ENCODE measurements at regions not wholly inside any gene's neighbourhood (a gene's known extent, or its start where the extent isn't known, plus 50 kb on each side); places are given as distances from the start of the nearest gene placed in this dataset.

- no peaks in the 10 kb centered on the region for H3K27me3 ChIP-seq
- no peak for TF ChIP-seq POLR2A (IDR thresholded peaks at IDR 0.05)
- no peak for TF ChIP-seq CTCF (IDR thresholded peaks at IDR 0.05)
- no peak for TF ChIP-seq POLR2AphosphoS5 (IDR thresholded peaks at IDR 0.05)
- TF ChIP-seq EP300 (IDR thresholded peaks at IDR 0.05) = no peak
- no peak overlapping the region for H3K4me3 ChIP-seq
- H3K9me3 ChIP-seq = peaks cover 0 to 10% (median 0%) of the 10 kb centered on the region in 3 donors
- WGBS, 2 donors (ENCODE audit: low coverage in 1 of 2) = 60 to 78% methylated on average over 2 of the region's 2 CpGs
- H3K36me3 ChIP-seq = no peaks in the 10 kb centered on the region
- H3K4me1 ChIP-seq = no peaks in the 10 kb centered on the region
- H3K27ac ChIP-seq = no peak overlapping the region
- ATAC-seq = no peak
Observed at GRCh38 chr5:15267966-15268365, 232.0 kb upstream of the FBXL7 start.

GRCh38 chr5:15266841-15267240 lies 233.1 kb upstream of the FBXL7 start:
- Histone ChIP-seq H3K4me3 (no peak overlapping the region), H3K9me3 (peaks cover 0 to 10% (median 0%) of the 10 kb centered on the region in 3 donors), H3K27ac (no peak overlapping the region), H3K27me3 (no peaks in the 10 kb centered on the region), H3K4me1 (peaks cover 0 to 4% (median 0%) of the 10 kb centered on the region in 3 donors), H3K36me3 (no peaks in the 10 kb centered on the region)
- WGBS, 2 donors (ENCODE audit: low coverage in 1 of 2) = 80% methylated on average over 1 of the region's 1 CpG; no CpG with 5 or more reads in 1 of the 2 donors
- no peak for TF ChIP-seq EP300 (IDR thresholded peaks at IDR 0.05)
- no peak for TF ChIP-seq CTCF (IDR thresholded peaks at IDR 0.05)
- ATAC-seq = no peak

DNA sequence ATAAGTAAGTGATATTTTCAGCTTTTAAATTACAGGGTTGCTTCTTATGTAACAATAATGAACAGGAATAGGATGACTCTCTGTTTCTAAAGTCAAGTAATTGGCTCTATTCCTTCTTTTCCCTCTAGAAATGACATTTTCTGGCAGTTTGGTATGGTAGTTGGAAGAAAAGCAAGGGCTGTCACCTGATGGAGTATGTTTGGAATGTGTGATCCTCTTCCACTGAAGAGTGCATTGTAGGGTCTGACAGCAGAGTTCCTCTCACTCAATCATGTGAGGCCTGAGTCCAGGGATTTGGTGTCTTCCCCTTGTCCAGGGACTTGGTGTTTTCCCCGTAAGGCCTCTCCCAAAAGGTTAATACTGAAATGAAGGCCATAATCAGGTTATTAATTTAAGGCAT lies 233.8 kb upstream of the FBXL7 start:
- WGBS, 2 donors (ENCODE audit: low coverage in 1 of 2) = 30 to 94% methylated on average over 1 of the region's 1 CpG
- Histone ChIP-seq H3K27ac (no peak overlapping the region), H3K9me3 (peaks cover 0 to 10% (median 0%) of the 10 kb centered on the region in 3 donors), H3K4me1 (peaks cover 0 to 10% (median 6%) of the 10 kb centered on the region in 3 donors), H3K4me3 (no peak overlapping the region), H3K27me3 (no peaks in the 10 kb centered on the region), H3K36me3 (no peaks in the 10 kb centered on the region)
- ATAC-seq = no peak
- no peak for TF ChIP-seq POLR2A (IDR thresholded peaks at IDR 0.05)
- no peak for TF ChIP-seq EP300 (IDR thresholded peaks at IDR 0.05)
- TF ChIP-seq POLR2AphosphoS5 (IDR thresholded peaks at IDR 0.05) = no peak
- no peak for TF ChIP-seq CTCF (IDR thresholded peaks at IDR 0.05)

- Histone ChIP-seq H3K9me3 (peaks cover 0 to 10% (median 0%) of the 10 kb centered on the region in 3 donors), H3K4me3 (no peak overlapping the region), H3K27me3 (no peaks in the 10 kb centered on the region), H3K4me1 (peaks cover 0 to 23% (median 12%) of the 10 kb centered on the region in 3 donors), H3K36me3 (no peaks in the 10 kb centered on the region), H3K27ac (no peak overlapping the region)
- no peak for ATAC-seq
- TF ChIP-seq CTCF (IDR thresholded peaks at IDR 0.05) (no peak), POLR2AphosphoS5 (IDR thresholded peaks at IDR 0.05) (no peak), EP300 (IDR thresholded peaks at IDR 0.05) (no peak), POLR2A (IDR thresholded peaks at IDR 0.05) (no peak)
- 100% methylated on average over 1 of the region's 1 CpG; no CpG with 5 or more reads in 1 of the 2 donors for WGBS, 2 donors (ENCODE audit: low coverage in 1 of 2)
Observed at GRCh38 chr5:15263942-15264341, 236.0 kb upstream of the FBXL7 start.

GRCh38 chr5:15263406-15263805 lies 236.6 kb upstream of the FBXL7 start:
- Histone ChIP-seq H3K27ac (no peak overlapping the region), H3K4me3 (no peak overlapping the region), H3K9me3 (peaks cover 0 to 10% (median 0%) of the 10 kb centered on the region in 3 donors), H3K36me3 (no peaks in the 10 kb centered on the region), H3K27me3 (no peaks in the 10 kb centered on the region), H3K4me1 (peaks cover 0 to 23% (median 12%) of the 10 kb centered on the region in 3 donors)
- TF ChIP-seq EP300 (IDR thresholded peaks at IDR 0.05) (no peak), POLR2AphosphoS5 (IDR thresholded peaks at IDR 0.05) (no peak), POLR2A (IDR thresholded peaks at IDR 0.05) (no peak), CTCF (IDR thresholded peaks at IDR 0.05) (no peak)
- 62 to 80% methylated on average over 2 of the region's 2 CpGs for WGBS, 2 donors (ENCODE audit: low coverage in 1 of 2)
- no peak for ATAC-seq
